GM10266 (cell line): ENCODE measurements at regions not wholly inside any gene's neighbourhood (a gene's known extent, or its start where the extent isn't known, plus 50 kb on each side); places are given as distances from the start of the nearest gene placed in this dataset.
"Not testable (repeated sequence)": the region's sequence is repeated elsewhere in the genome, so short reads cannot be mapped to it uniquely, and the experiment has no call there.

Experiments
- DNase-seq: peaks from one replicate; pipeline ENCODE4 v3.0.0; 2012; ENCODE audit errors: extremely low spot score
- CTCF ChIP-seq: IDR thresholded peaks from 2 replicates; pipeline ENCODE4 v1.5.1; 2012; ENCODE audit warnings: mild to moderate bottlenecking, low read depth; ENCODE audit not compliant: control insufficient read depth, insufficient read depth; ENCODE audit errors: missing control alignments

- TF ChIP-seq CTCF: no peak
Observed at GRCh38 chr2:230614040-230614439, 98.6 kb upstream of the CAB39 start.

GRCh38 chr2:230614913-230615332 lies 97.7 kb upstream of the CAB39 start:
- no peak for TF ChIP-seq CTCF
- DNase-seq: peak; percentile 59

More at GRCh38 chr2:230614040-230614439, 98.6 kb upstream of the CAB39 start:
- DNase-seq: no peak

- not testable (repeated sequence) for DNase-seq
Observed at GRCh38 chr2:230617256-230617706, 95.4 kb upstream of the CAB39 start.

- TF ChIP-seq CTCF: no peak
- DNase-seq: no peak
Observed at GRCh38 chr2:230619491-230619890, 93.2 kb upstream of the CAB39 start.

- not testable (repeated sequence) for DNase-seq
Observed at GRCh38 chr2:230625220-230625619, 87.4 kb upstream of the CAB39 start.

- not testable (repeated sequence) for DNase-seq
Observed at GRCh38 chr2:230627091-230627490, 85.6 kb upstream of the CAB39 start.

- no peak for TF ChIP-seq CTCF
- DNase-seq: no peak
Observed at GRCh38 chr2:230627806-230628724, 84.6 kb upstream of the CAB39 start.

- no peak for DNase-seq
- no peak for TF ChIP-seq CTCF
Observed at GRCh38 chr2:230631470-230631869, 81.2 kb upstream of the CAB39 start.

- DNase-seq: no peak
- TF ChIP-seq CTCF: no peak
Observed at GRCh38 chr2:230634146-230634545, 78.5 kb upstream of the CAB39 start.

- DNase-seq: not testable (repeated sequence)
Observed at GRCh38 chr2:230634721-230635313, 77.8 kb upstream of the CAB39 start.
